Liver (tissue), 8 donors: ENCODE measurements at regions not wholly inside any gene's neighbourhood (a gene's known extent, or its start where the extent isn't known, plus 50 kb on each side); places are given as distances from the start of the nearest gene placed in this dataset.

Experiments
- DNase-seq: peaks from one replicate; pipeline ENCODE4 v3.0.0-alpha.2; 2017; ENCODE audit warnings: low spot score
- H3K27ac ChIP-seq, 2 donors: one replicate each; pipeline ENCODE4 v1.7.0; 2013; ENCODE audit warnings: inconsistent platforms in 2 of 2, low read length in 2 of 2, control low read depth in 1 of 2, low read depth in 1 of 2, mild to moderate bottlenecking in 1 of 2
- H3K27me3 ChIP-seq, 4 donors: one replicate each; pipeline versions ENCODE4 v1.6.1 to v1.7.0; 2013; ENCODE audit warnings: low read length in 3 of 4, inconsistent platforms in 1 of 4, mild to moderate bottlenecking in 1 of 4, moderate library complexity in 1 of 4; ENCODE audit not compliant: control insufficient read depth in 4 of 4, insufficient read depth in 4 of 4
- H3K36me3 ChIP-seq, 4 donors: one replicate each; pipeline versions ENCODE4 v1.6.1 to v1.7.0; 2013; ENCODE audit warnings: low read length in 3 of 4, mild to moderate bottlenecking in 3 of 4, low read depth in 1 of 4, moderate library complexity in 1 of 4; ENCODE audit not compliant: control insufficient read depth in 4 of 4, insufficient read depth in 3 of 4
- H3K4me1 ChIP-seq, 4 donors: one replicate each; pipeline versions ENCODE4 v1.6.1 to v1.7.0; 2013; ENCODE audit warnings: low read length in 3 of 4, mild to moderate bottlenecking in 3 of 4, moderate library complexity in 1 of 4; ENCODE audit not compliant: control insufficient read depth in 4 of 4, insufficient read depth in 4 of 4
- H3K4me3 ChIP-seq, 3 donors: one replicate each; pipeline versions ENCODE4 v1.6.1 to v1.7.0; 2013; ENCODE audit warnings: low read length in 3 of 3, control low read depth in 1 of 3, low read depth in 1 of 3, mild to moderate bottlenecking in 1 of 3
- H3K9ac ChIP-seq, 2 donors: one replicate each; pipeline ENCODE4 v1.7.0; 2013; ENCODE audit warnings: low read length in 2 of 2, mild to moderate bottlenecking in 2 of 2, moderate library complexity in 2 of 2, control low read depth in 1 of 2, low read depth in 1 of 2
- H3K9me3 ChIP-seq, 4 donors: one replicate each; pipeline versions ENCODE4 v1.6.1 to v1.7.0; 2013; ENCODE audit warnings: low read length in 3 of 4; ENCODE audit not compliant: control insufficient read depth in 4 of 4
- FOXA1 ChIP-seq: IDR thresholded peaks from 2 replicates; pipeline ENCODE4 v1.6.1; 2016; ENCODE audit warnings: antibody characterized with exemption
- FOXA2 ChIP-seq: IDR thresholded peaks from 2 replicates; pipeline ENCODE4 v1.6.1; 2016; ENCODE audit warnings: antibody characterized with exemption
- GABPA ChIP-seq, 2 donors: IDR thresholded peaks in 1 of 2; conservative IDR thresholded peaks in 1 of 2; 2 replicates each; pipeline ENCODE4 v1.6.1; 2016; ENCODE audit warnings: antibody characterized with exemption in 2 of 2, mild to moderate bottlenecking in 1 of 2, moderate library complexity in 1 of 2
- HNF4A ChIP-seq, 2 donors: conservative IDR thresholded peaks; 2 replicates each; pipeline ENCODE4 v1.6.1; 2016; ENCODE audit warnings: antibody characterized with exemption in 2 of 2, mild to moderate bottlenecking in 2 of 2
- HNF4G ChIP-seq: IDR thresholded peaks from 2 replicates; pipeline ENCODE4 v1.6.1; 2016; ENCODE audit warnings: antibody characterized with exemption
- NR2F2 ChIP-seq: IDR thresholded peaks from 2 replicates; pipeline ENCODE4 v1.6.1; 2016; ENCODE audit warnings: antibody characterized with exemption
- RAD21 ChIP-seq, 2 donors: IDR thresholded peaks; 2 replicates each; pipeline ENCODE4 v1.6.1; 2016; ENCODE audit warnings: antibody characterized with exemption in 2 of 2, mild to moderate bottlenecking in 2 of 2
- RXRA ChIP-seq, 2 donors: IDR thresholded peaks; 2 replicates each; pipeline ENCODE4 v1.6.1; 2017 to 2018; ENCODE audit warnings: antibody characterized with exemption in 2 of 2, mild to moderate bottlenecking in 1 of 2
- SP1 ChIP-seq: IDR thresholded peaks from 2 replicates; pipeline ENCODE4 v1.6.1; 2018; ENCODE audit warnings: antibody characterized with exemption, mild to moderate bottlenecking
- TAF1 ChIP-seq: conservative IDR thresholded peaks from 2 replicates; pipeline ENCODE4 v1.6.1; 2016; ENCODE audit warnings: antibody characterized with exemption, mild to moderate bottlenecking
- YY1 ChIP-seq: IDR thresholded peaks from 2 replicates; pipeline ENCODE4 v1.6.1; 2016; ENCODE audit warnings: antibody characterized with exemption, mild to moderate bottlenecking
- whole genome bisulfite sequencing: extraction: QIAGEN DNeasy Blood & Tissue Kit; methylation state at CpG from one replicate; pipeline ENCODE4 v1.1.7; 2013; 5-methylcytosine and 5-hydroxymethylcytosine counted together
- TF ChIP-seq, protein P1 (sequence below): IDR thresholded peaks from 2 replicates; pipeline ENCODE4 v1.6.1; 2016; ENCODE audit warnings: antibody characterized with exemption
- TF ChIP-seq, protein P2 (sequence below): IDR thresholded peaks from 2 replicates; pipeline ENCODE4 v1.6.1; 2016; ENCODE audit warnings: antibody characterized with exemption
- TF ChIP-seq, protein P3 (sequence below): IDR thresholded peaks from 2 replicates; pipeline ENCODE4 v1.6.1; 2016; ENCODE audit warnings: antibody characterized with exemption, mild to moderate bottlenecking
- TF ChIP-seq, protein P4 (sequence below): IDR thresholded peaks from 2 replicates; pipeline ENCODE4 v1.6.1; 2016; ENCODE audit warnings: antibody characterized with exemption
- TF ChIP-seq, protein P5 (sequence below): fragments of 150-350 bp; IDR thresholded peaks from 2 replicates; pipeline ENCODE4 v1.5.1; 2017; ENCODE audit warnings: improper control_type of control experiment, low read depth, low read length; ENCODE audit not compliant: missing input control
- donor health status: healthy.
- donor health status: healthy.
- donor health status: healthy.
- donor health status: healthy.
- donor health status: healthy.

DNA sequence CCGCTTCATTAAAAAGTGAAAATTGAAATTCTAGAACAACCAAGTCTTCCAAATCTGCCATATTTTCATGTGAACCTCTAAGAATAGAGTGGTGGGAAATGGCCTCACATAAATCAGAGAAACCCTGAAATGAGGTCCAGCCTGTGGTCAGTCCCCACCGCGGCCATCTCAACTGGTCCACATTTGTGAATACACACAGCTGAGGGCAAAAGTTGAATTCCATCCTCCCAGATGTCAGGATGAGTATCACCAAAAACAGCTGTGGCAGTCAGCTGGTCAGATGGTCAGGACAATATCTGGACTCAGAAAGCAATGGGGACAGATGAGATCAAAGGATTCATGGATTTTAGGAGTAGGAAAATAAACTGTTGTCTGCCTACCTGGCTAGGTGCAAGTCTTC lies 219.4 kb upstream of the NCKAP5 start (continued):
- TF ChIP-seq FOXA1: no peak

DNA sequence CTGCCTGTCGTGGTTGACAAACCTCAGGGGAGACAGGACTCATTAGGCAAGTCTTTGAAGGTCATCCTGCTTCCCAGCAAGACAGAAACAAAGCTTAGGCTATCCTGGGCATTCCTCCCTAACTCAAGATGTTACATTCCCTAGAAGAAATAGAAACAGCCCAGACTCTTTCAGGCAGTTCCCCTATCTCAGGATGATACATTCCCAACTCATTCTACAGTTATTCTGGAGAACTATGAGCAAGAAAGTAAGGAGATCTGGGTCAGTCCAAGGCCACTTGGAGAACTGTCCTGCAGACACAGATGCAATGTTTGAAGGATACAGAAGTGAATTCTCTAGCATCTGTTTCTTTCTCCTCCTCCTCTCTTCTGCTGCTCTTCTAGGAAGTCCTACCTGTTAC lies 220.1 kb upstream of the NCKAP5 start:
- TF ChIP-seq, protein P1, sequence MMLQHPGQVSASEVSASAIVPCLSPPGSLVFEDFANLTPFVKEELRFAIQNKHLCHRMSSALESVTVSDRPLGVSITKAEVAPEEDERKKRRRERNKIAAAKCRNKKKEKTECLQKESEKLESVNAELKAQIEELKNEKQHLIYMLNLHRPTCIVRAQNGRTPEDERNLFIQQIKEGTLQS: no peak
- TF ChIP-seq TAF1 (no peak), YY1 (no peak), FOXA2 (no peak), GABPA (IDR thresholded peaks at IDR 0.05 in 1 of 2, conservative IDR thresholded peaks at IDR 0.05 in 1 of 2) (no peak), SP1 (no peak), RXRA (IDR thresholded peaks at IDR 0.05) (no peak), FOXA1 (no peak), RAD21 (IDR thresholded peaks at IDR 0.05) (no peak), HNF4G (no peak)
- TF ChIP-seq, protein P2, sequence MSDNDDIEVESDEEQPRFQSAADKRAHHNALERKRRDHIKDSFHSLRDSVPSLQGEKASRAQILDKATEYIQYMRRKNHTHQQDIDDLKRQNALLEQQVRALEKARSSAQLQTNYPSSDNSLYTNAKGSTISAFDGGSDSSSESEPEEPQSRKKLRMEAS: no peak
- TF ChIP-seq, protein P3, sequence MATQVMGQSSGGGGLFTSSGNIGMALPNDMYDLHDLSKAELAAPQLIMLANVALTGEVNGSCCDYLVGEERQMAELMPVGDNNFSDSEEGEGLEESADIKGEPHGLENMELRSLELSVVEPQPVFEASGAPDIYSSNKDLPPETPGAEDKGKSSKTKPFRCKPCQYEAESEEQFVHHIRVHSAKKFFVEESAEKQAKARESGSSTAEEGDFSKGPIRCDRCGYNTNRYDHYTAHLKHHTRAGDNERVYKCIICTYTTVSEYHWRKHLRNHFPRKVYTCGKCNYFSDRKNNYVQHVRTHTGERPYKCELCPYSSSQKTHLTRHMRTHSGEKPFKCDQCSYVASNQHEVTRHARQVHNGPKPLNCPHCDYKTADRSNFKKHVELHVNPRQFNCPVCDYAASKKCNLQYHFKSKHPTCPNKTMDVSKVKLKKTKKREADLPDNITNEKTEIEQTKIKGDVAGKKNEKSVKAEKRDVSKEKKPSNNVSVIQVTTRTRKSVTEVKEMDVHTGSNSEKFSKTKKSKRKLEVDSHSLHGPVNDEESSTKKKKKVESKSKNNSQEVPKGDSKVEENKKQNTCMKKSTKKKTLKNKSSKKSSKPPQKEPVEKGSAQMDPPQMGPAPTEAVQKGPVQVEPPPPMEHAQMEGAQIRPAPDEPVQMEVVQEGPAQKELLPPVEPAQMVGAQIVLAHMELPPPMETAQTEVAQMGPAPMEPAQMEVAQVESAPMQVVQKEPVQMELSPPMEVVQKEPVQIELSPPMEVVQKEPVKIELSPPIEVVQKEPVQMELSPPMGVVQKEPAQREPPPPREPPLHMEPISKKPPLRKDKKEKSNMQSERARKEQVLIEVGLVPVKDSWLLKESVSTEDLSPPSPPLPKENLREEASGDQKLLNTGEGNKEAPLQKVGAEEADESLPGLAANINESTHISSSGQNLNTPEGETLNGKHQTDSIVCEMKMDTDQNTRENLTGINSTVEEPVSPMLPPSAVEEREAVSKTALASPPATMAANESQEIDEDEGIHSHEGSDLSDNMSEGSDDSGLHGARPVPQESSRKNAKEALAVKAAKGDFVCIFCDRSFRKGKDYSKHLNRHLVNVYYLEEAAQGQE: no peak
- TF ChIP-seq, protein P4, sequence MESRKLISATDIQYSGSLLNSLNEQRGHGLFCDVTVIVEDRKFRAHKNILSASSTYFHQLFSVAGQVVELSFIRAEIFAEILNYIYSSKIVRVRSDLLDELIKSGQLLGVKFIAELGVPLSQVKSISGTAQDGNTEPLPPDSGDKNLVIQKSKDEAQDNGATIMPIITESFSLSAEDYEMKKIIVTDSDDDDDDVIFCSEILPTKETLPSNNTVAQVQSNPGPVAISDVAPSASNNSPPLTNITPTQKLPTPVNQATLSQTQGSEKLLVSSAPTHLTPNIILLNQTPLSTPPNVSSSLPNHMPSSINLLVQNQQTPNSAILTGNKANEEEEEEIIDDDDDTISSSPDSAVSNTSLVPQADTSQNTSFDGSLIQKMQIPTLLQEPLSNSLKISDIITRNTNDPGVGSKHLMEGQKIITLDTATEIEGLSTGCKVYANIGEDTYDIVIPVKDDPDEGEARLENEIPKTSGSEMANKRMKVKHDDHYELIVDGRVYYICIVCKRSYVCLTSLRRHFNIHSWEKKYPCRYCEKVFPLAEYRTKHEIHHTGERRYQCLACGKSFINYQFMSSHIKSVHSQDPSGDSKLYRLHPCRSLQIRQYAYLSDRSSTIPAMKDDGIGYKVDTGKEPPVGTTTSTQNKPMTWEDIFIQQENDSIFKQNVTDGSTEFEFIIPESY: no peak
- Histone ChIP-seq H3K9ac (no peak overlapping the region), H3K9me3 (no peaks in the 10 kb centered on the region), H3K4me3 (no peak overlapping the region), H3K36me3 (no peaks in the 10 kb centered on the region), H3K4me1 (no peaks in the 10 kb centered on the region), H3K27ac (no peak overlapping the region), H3K27me3 (no peaks in the 10 kb centered on the region)
- no peak for DNase-seq
- WGBS: 65% methylated on average over 1 of the region's 1 CpG

DNA sequence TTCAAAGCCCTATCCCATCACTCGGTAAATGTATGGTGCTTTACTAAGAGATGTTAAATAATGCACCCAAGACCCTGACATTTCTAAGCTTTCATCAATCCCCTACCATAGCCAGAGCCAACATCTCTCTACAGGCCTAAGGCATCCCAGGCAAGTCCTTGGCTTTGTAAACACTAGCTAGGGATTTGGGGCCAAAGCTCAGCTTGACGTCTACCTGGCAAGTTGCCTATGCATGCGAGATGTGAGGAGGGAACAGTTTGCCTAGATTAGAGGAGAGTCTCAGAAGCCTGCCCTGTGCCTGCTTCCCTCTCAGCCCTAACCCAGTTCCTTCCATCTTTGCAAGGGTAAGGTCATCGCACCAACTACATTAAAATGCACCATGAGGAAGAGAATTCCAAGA lies 221.5 kb upstream of the NCKAP5 start:
- Histone ChIP-seq H3K27ac (no peak overlapping the region), H3K9ac (no peak overlapping the region), H3K36me3 (no peaks in the 10 kb centered on the region), H3K9me3 (peaks cover 0 to 6% (median 2%) of the 10 kb centered on the region in 4 donors), H3K27me3 (no peaks in the 10 kb centered on the region), H3K4me3 (no peak overlapping the region), H3K4me1 (no peaks in the 10 kb centered on the region)
- peak; percentile 37 for DNase-seq
- 53% methylated on average over 4 of the region's 4 CpGs for WGBS
- no peak for TF ChIP-seq FOXA2
- TF ChIP-seq NR2F2: no peak
- TF ChIP-seq, protein P5, sequence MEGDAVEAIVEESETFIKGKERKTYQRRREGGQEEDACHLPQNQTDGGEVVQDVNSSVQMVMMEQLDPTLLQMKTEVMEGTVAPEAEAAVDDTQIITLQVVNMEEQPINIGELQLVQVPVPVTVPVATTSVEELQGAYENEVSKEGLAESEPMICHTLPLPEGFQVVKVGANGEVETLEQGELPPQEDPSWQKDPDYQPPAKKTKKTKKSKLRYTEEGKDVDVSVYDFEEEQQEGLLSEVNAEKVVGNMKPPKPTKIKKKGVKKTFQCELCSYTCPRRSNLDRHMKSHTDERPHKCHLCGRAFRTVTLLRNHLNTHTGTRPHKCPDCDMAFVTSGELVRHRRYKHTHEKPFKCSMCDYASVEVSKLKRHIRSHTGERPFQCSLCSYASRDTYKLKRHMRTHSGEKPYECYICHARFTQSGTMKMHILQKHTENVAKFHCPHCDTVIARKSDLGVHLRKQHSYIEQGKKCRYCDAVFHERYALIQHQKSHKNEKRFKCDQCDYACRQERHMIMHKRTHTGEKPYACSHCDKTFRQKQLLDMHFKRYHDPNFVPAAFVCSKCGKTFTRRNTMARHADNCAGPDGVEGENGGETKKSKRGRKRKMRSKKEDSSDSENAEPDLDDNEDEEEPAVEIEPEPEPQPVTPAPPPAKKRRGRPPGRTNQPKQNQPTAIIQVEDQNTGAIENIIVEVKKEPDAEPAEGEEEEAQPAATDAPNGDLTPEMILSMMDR: no peak
- TF ChIP-seq HNF4A (conservative IDR thresholded peaks at IDR 0.05): peak; percentile 4 to 23
